ENCODE measurements at regions not wholly inside any gene's neighbourhood (a gene's known extent, or its start where the extent isn't known, plus 50 kb on each side); places are given as distances from the start of the nearest gene placed in this dataset.

- TF ChIP-seq CTCF (IDR thresholded peaks at IDR 0.05) (peak in 4 of 6 experiments; percentile 21 to 46 (median 26)), POLR2AphosphoS5 (IDR thresholded peaks at IDR 0.05) (no peak), POLR2A (IDR thresholded peaks at IDR 0.05) (no peak)
These were observed 74.4 kb upstream of the TTC34 start for GRCh38 chr1:2875707-2876561.

Measured in upper lobe of left lung (tissue), 4 donors.